Stimulated activated CD8-positive, alpha-beta memory T cell treated with anti-CD3 and anti-CD28 coated beads, Interleukin-12 subunit alpha, Interleukin-12 subunit beta, amount 100 ng/mL, for 4 hours (primary cell): ENCODE measurements at regions not wholly inside any gene's neighbourhood (a gene's known extent, or its start where the extent isn't known, plus 50 kb on each side); places are given as distances from the start of the nearest gene placed in this dataset.

Experiments used
- DNase-seq: peaks from one replicate; pipeline ENCODE4 v3.0.0-alpha.2; 2020; ENCODE audit warnings: low read depth

GRCh38 chr11:19472679-19473078 is 231.9 kb upstream of the E2F8 start:
- no peak for DNase-seq

GRCh38 chr11:19467904-19468303 is 227.2 kb upstream of the E2F8 start:
- no peak for DNase-seq

- no peak for DNase-seq
These were observed 225.6 kb upstream of the E2F8 start for GRCh38 chr11:19466314-19466713.

GRCh38 chr11:19463976-19464375 is 223.2 kb upstream of the E2F8 start:
- DNase-seq = no peak

GRCh38 chr11:19460718-19461405 is 220.1 kb upstream of the E2F8 start:
- no peak for DNase-seq

GRCh38 chr11:19459240-19459639 is 218.5 kb upstream of the E2F8 start:
- no peak for DNase-seq

GRCh38 chr11:19458721-19459120 is 218.0 kb upstream of the E2F8 start:
- no peak for DNase-seq

- no peak for DNase-seq
These were observed 217.5 kb upstream of the E2F8 start for GRCh38 chr11:19458231-19458630.

- no peak for DNase-seq
These were observed 215.0 kb upstream of the E2F8 start for GRCh38 chr11:19455731-19456130.

GRCh38 chr11:19453651-19454257 is 213.0 kb upstream of the E2F8 start:
- no peak for DNase-seq

- DNase-seq = no peak
These were observed 210.9 kb upstream of the E2F8 start for GRCh38 chr11:19451609-19452008.

- DNase-seq = no peak
These were observed 209.5 kb upstream of the E2F8 start for GRCh38 chr11:19450282-19450681.

- no peak for DNase-seq
These were observed 207.9 kb upstream of the E2F8 start for GRCh38 chr11:19448651-19449050.

GRCh38 chr11:19447150-19447566 is 206.4 kb upstream of the E2F8 start:
- DNase-seq = no peak

- no peak for DNase-seq
These were observed 205.0 kb upstream of the E2F8 start for GRCh38 chr11:19445771-19446170.

GRCh38 chr11:19444231-19444630 is 203.5 kb upstream of the E2F8 start:
- no peak for DNase-seq

- no peak for DNase-seq
These were observed 201.8 kb upstream of the E2F8 start for GRCh38 chr11:19442554-19442910.

GRCh38 chr11:19441752-19442553 is 201.2 kb upstream of the E2F8 start:
- DNase-seq = no peak

GRCh38 chr11:19441288-19441687 is 200.5 kb upstream of the E2F8 start:
- no peak for DNase-seq

- DNase-seq = no peak
These were observed 197.0 kb upstream of the E2F8 start for GRCh38 chr11:19437760-19438159.

- DNase-seq = no peak
These were observed 196.2 kb upstream of the E2F8 start for GRCh38 chr11:19436932-19437331.

- DNase-seq = no peak
These were observed 194.7 kb upstream of the E2F8 start for GRCh38 chr11:19435306-19435989.

GRCh38 chr11:19433791-19434190 is 193.0 kb upstream of the E2F8 start:
- no peak for DNase-seq
